A549 (cell line): ENCODE measurements at regions not wholly inside any gene's neighbourhood (a gene's known extent, or its start where the extent isn't known, plus 50 kb on each side); places are given as distances from the start of the nearest gene placed in this dataset.

Experiments
- small RNA-seq, 6 experiments: library from RNA; depleted of rRNA; stranded (forward); fragments of <200 nt; gene quantifications; one replicate each; pipeline ENCODE3, GENCODE V24; 2012

Small RNA genes in the stretch of these regions (small RNA-seq; reads per million reads assigned to genes)
- 0 reads per million in 6 experiments for gene RN7SL680P
